ENCODE measurements at regions not wholly inside any gene's neighbourhood (a gene's known extent, or its start where the extent isn't known, plus 50 kb on each side); places are given as distances from the start of the nearest gene placed in this dataset.

GRCh38 chr18:45241982-45242565 is 373.2 kb upstream of the SLC14A2 start:
- Histone ChIP-seq H3K9me3 (ENCODE audit: control insufficient read depth, insufficient read depth, low read depth, low read length) (no peaks in the 10 kb centered on the region), H3K27me3 (ENCODE audit: control insufficient read depth, insufficient read depth, low read length) (no peaks in the 10 kb centered on the region), H3K4me3 (ENCODE audit: low read depth in 2 of 2, low read length in 2 of 2) (no peak overlapping the region), H3K4me1 (ENCODE audit: control insufficient read depth, insufficient read depth, low read length) (no peaks in the 10 kb centered on the region), H3K27ac (ENCODE audit: low read length) (no peak overlapping the region), H3K36me3 (ENCODE audit: control insufficient read depth, insufficient read depth, low read length) (no peaks in the 10 kb centered on the region)
- ChIA-PET CTCF (no interaction called here), POLR2A (no interaction called here)
- no peak for DNase-seq (ENCODE audit: low read depth, low spot score)
- ATAC-seq, result no peak
- in situ Hi-C loops (cut with HindIII; ENCODE audit: low pct_unique_long_range_greater_than_20kb, low sequenced_read_pairs), result no loop called here
- intact Hi-C loops (cut with micrococcal nuclease; ENCODE audit: unreplicated experiment), result no loop called here
- TF ChIP-seq CTCF (IDR thresholded peaks at IDR 0.05), result no peak
- no TSS peak for BruUV-seq (replicated peaks)

GRCh38 chr18:45243340-45244110 is 371.8 kb upstream of the SLC14A2 start:
- no peaks in the 10 kb centered on the region for H3K27me3 ChIP-seq (ENCODE audit: control insufficient read depth, insufficient read depth, low read length)
- intact Hi-C loops (cut with micrococcal nuclease; ENCODE audit: unreplicated experiment) (no loop called here), in situ Hi-C loops (cut with HindIII; ENCODE audit: low pct_unique_long_range_greater_than_20kb, low sequenced_read_pairs) (no loop called here)
- ChIA-PET CTCF (no interaction called here), POLR2A (no interaction called here)
- DNase-seq (ENCODE audit: low read depth, low spot score) (no peak), ATAC-seq (no peak)
- no peak overlapping the region for H3K27ac ChIP-seq (ENCODE audit: low read length)
- H3K36me3 ChIP-seq (ENCODE audit: control insufficient read depth, insufficient read depth, low read length), result no peaks in the 10 kb centered on the region
- no peaks in the 10 kb centered on the region for H3K9me3 ChIP-seq (ENCODE audit: control insufficient read depth, insufficient read depth, low read depth, low read length)
- H3K4me1 ChIP-seq (ENCODE audit: control insufficient read depth, insufficient read depth, low read length), result no peaks in the 10 kb centered on the region
- no peak overlapping the region for H3K4me3 ChIP-seq (ENCODE audit: low read depth in 2 of 2, low read length in 2 of 2)
- no TSS peak for BruUV-seq (replicated peaks)
- TF ChIP-seq CTCF (IDR thresholded peaks at IDR 0.05) (no peak), POLR2AphosphoS5 (IDR thresholded peaks at IDR 0.05; ENCODE audit: low read depth, low read length) (no peak), TCF7L2 (IDR thresholded peaks at IDR 0.05; ENCODE audit: low read depth, low read length) (no peak)

GRCh38 chr18:45245091-45245511 is 370.2 kb upstream of the SLC14A2 start:
- no TSS peak for BruUV-seq (replicated peaks)
- H3K4me1 ChIP-seq (ENCODE audit: control insufficient read depth, insufficient read depth, low read length), result no peaks in the 10 kb centered on the region
- H3K4me3 ChIP-seq (ENCODE audit: low read depth in 2 of 2, low read length in 2 of 2), result no peak overlapping the region
- TF ChIP-seq TCF7L2 (IDR thresholded peaks at IDR 0.05; ENCODE audit: low read depth, low read length), result no peak
- TF ChIP-seq CTCF (IDR thresholded peaks at IDR 0.05), result no peak
- no peak for TF ChIP-seq SIN3A (IDR thresholded peaks at IDR 0.05; ENCODE audit: borderline replicate concordance, insufficient read depth, low read depth, low read length)
- no peak for TF ChIP-seq POLR2AphosphoS5 (IDR thresholded peaks at IDR 0.05; ENCODE audit: low read depth, low read length)
- TF ChIP-seq REST (IDR thresholded peaks at IDR 0.05; ENCODE audit: insufficient read depth in 1 of 2, low read depth in 2 of 2, low read length in 1 of 2), result no peak
- no peaks in the 10 kb centered on the region for H3K9me3 ChIP-seq (ENCODE audit: control insufficient read depth, insufficient read depth, low read depth, low read length)
- H3K36me3 ChIP-seq (ENCODE audit: control insufficient read depth, insufficient read depth, low read length), result no peaks in the 10 kb centered on the region
- ChIA-PET CTCF (no interaction called here), POLR2A (no interaction called here)
- in situ Hi-C loops (cut with HindIII; ENCODE audit: low pct_unique_long_range_greater_than_20kb, low sequenced_read_pairs) (no loop called here), intact Hi-C loops (cut with micrococcal nuclease; ENCODE audit: unreplicated experiment) (no loop called here)
- no peaks in the 10 kb centered on the region for H3K27me3 ChIP-seq (ENCODE audit: control insufficient read depth, insufficient read depth, low read length)
- H3K27ac ChIP-seq (ENCODE audit: low read length), result no peak overlapping the region
- no peak for ATAC-seq
- no peak for DNase-seq (ENCODE audit: low read depth, low spot score)

Data from Panc1 (cell line).